ENCODE measurements at regions not wholly inside any gene's neighbourhood (a gene's known extent, or its start where the extent isn't known, plus 50 kb on each side); places are given as distances from the start of the nearest gene placed in this dataset.
A peak's percentile ranks its signal among the peaks of the same experiment; 100 is the strongest.

DNA sequence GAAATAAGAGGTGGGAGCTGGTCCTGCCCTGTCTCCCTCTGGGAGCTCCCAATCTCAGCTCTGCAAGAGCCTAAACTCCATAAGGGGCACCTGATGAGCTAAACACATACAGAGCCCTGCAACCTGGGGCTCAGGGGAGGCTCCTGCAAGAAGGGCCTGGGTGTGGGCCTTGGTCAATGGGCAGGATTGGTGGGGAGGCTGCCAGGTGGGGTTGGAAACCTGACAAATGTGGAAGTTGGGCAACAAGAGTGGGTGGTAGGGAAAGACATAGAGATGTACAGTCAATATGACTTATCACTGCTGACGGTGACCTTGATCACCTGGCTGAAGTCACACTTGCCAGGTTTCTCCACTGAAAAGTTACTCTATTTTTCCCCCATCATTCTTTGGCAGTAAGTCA, 209.9 kb downstream of the TTC32 start:
- Histone ChIP-seq H2BK20ac (ENCODE audit: low read depth, low read length, poor library complexity, severe bottlenecking) (no peak overlapping the region), H3K23me2 (ENCODE audit: insufficient read length, low read depth, low read length, poor library complexity, severe bottlenecking) (no peaks in the 10 kb centered on the region), H3K4me2 (ENCODE audit: insufficient read depth, insufficient read length, low read length) (no peak overlapping the region), H3K56ac (ENCODE audit: insufficient read length, low read depth, low read length) (no peak overlapping the region), H4K5ac (ENCODE audit: insufficient read length, low read depth, low read length) (no peak overlapping the region), H3K9me3 (ENCODE audit: control insufficient read depth, low read depth, low read length) (no peaks in the 10 kb centered on the region), H3K23ac (ENCODE audit: insufficient read length, low read depth, low read length) (no peak overlapping the region), H2BK120ac (ENCODE audit: low read depth, low read length, poor library complexity, severe bottlenecking) (no peak overlapping the region), H2AK5ac (ENCODE audit: insufficient read length, low read length) (no peak overlapping the region), H3K9ac (ENCODE audit: extremely low read depth, insufficient read length, low read length) (no peak overlapping the region), H3T11ph (ENCODE audit: low read length) (no peak overlapping the region), H3K27me3 (ENCODE audit: insufficient read depth, low read length) (no peaks in the 10 kb centered on the region), H4K8ac (replicated peaks; ENCODE audit: insufficient read length, low read depth, low read length) (no peak overlapping the region), H4K20me1 (ENCODE audit: control insufficient read depth, insufficient read depth, insufficient read length) (no peaks in the 10 kb centered on the region), H2BK5ac (ENCODE audit: insufficient read length, low read length) (no peak overlapping the region), H3K4ac (ENCODE audit: low read depth, low read length) (no peak overlapping the region), H3K27ac (ENCODE audit: insufficient read length, low read depth, low read length) (no peak overlapping the region), H4K91ac (ENCODE audit: insufficient read length, low read depth, low read length) (no peak overlapping the region), H2AFZ (ENCODE audit: low read length) (no peak overlapping the region), H3K79me2 (ENCODE audit: insufficient read depth, low read length) (no peaks in the 10 kb centered on the region), H2BK12ac (ENCODE audit: insufficient read length, low read depth, low read length) (no peak overlapping the region), H2BK15ac (ENCODE audit: low read depth, low read length) (no peak overlapping the region), H3K79me1 (ENCODE audit: insufficient read depth, low read depth, low read length, poor library complexity, severe bottlenecking) (no peaks in the 10 kb centered on the region), H3K4me1 (ENCODE audit: insufficient read depth, low read length) (no peaks in the 10 kb centered on the region), H3K14ac (ENCODE audit: insufficient read depth, low read length) (no peak overlapping the region), H3K18ac (ENCODE audit: insufficient read length, low read depth, low read length) (no peak overlapping the region)
- peaks cover 0 to 4% of the 10 kb centered on the region in 2 experiments; a peak in 2 of 5 replicates for H3K9me3 Mint-ChIP-seq
- no peak for DNase-seq
- peaks cover 6% of the 10 kb centered on the region for H3K27me3 Mint-ChIP-seq (ENCODE audit: low read depth)
- TF ChIP-seq CTCF (conservative IDR thresholded peaks at IDR 0.05): no peak
- H3K4me3 Mint-ChIP-seq: no peak overlapping the region
- H3K27ac Mint-ChIP-seq: peak overlapping the region in 1 of 3 experiments; percentile 40; a peak in 1 of 7 replicates
- H3K4me1 Mint-ChIP-seq: no peaks in the 10 kb centered on the region
- no CpG with 5 or more reads among the region's 1 CpG for WGBS (ENCODE audit: extremely low coverage, insufficient read length, low lambda C conversion rate)
- no peaks in the 10 kb centered on the region; a peak in 1 of 7 replicates for H3K36me3 Mint-ChIP-seq (ENCODE audit: insufficient read depth in 1 of 3, low read depth in 3 of 3)

All from H9 (cell line).